ENCODE measurements at regions not wholly inside any gene's neighbourhood (a gene's known extent, or its start where the extent isn't known, plus 50 kb on each side); places are given as distances from the start of the nearest gene placed in this dataset.
A peak's percentile ranks its signal among the peaks of the same experiment; 100 is the strongest.

DNA sequence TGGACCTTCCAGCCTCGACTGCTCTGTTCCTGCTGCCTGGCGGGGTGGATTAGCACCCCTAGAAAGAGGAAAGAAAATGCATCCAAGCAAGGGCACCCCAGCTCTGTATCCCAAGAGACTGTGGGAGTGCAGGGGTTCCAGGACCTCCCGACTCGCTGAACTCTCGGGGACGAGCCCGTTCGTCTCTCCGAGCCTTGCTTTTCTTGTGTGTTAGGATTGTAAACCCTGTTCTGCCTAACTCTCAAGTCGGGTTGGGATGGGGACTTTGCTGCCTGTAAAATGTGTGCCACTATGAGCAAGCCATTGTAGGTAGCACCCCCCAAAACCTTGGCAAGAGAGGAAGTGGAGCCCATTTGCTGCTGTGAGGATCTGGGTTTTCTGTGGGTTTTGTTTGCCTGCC is 73.2 kb upstream of the VRK1 start:
- Histone ChIP-seq H3K4me2 (ENCODE audit: low read length) (no peak overlapping the region), H3F3A (ENCODE audit: control insufficient read depth, insufficient read depth) (no peaks in the 10 kb centered on the region), H3K4me1 (ENCODE audit: control insufficient read depth, low read length) (peaks cover 13% of the 10 kb centered on the region), H3K9me3 (ENCODE audit: control insufficient read depth, insufficient read depth, low read length) (no peaks in the 10 kb centered on the region), H4K20me1 (ENCODE audit: control insufficient read depth, insufficient read depth, low read depth, low read length) (no peaks in the 10 kb centered on the region), H3K79me2 (ENCODE audit: control insufficient read depth, low read length) (no peaks in the 10 kb centered on the region), H3K27ac (ENCODE audit: low read depth, low read length) (no peak overlapping the region), H3K36me3 (ENCODE audit: control insufficient read depth, low read length) (no peaks in the 10 kb centered on the region), H3K27me3 (ENCODE audit: control insufficient read depth, low read length) (0 out of 2 replicates have a peak, but pooled peaks cover 3% of the 10 kb centered on the region), H3K9me2 (replicated peaks; ENCODE audit: control insufficient read depth, low read length) (no peaks in the 10 kb centered on the region), H3K4me3 (ENCODE audit: low read length) (no peak overlapping the region)
- TF ChIP-seq EZH2phosphoT487 (IDR thresholded peaks at IDR 0.05; ENCODE audit: borderline replicate concordance, low read length): no peak
- TF ChIP-seq, protein P1, sequence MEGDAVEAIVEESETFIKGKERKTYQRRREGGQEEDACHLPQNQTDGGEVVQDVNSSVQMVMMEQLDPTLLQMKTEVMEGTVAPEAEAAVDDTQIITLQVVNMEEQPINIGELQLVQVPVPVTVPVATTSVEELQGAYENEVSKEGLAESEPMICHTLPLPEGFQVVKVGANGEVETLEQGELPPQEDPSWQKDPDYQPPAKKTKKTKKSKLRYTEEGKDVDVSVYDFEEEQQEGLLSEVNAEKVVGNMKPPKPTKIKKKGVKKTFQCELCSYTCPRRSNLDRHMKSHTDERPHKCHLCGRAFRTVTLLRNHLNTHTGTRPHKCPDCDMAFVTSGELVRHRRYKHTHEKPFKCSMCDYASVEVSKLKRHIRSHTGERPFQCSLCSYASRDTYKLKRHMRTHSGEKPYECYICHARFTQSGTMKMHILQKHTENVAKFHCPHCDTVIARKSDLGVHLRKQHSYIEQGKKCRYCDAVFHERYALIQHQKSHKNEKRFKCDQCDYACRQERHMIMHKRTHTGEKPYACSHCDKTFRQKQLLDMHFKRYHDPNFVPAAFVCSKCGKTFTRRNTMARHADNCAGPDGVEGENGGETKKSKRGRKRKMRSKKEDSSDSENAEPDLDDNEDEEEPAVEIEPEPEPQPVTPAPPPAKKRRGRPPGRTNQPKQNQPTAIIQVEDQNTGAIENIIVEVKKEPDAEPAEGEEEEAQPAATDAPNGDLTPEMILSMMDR (IDR thresholded peaks at IDR 0.05; ENCODE audit: low read depth, low read length, poor library complexity, severe bottlenecking): no peak

GRCh38 chr14:96725232-96725631 is 72.0 kb upstream of the VRK1 start:
- no peak overlapping the region for H3K4me3 ChIP-seq (ENCODE audit: low read length)
- no peak overlapping the region for H3K27ac ChIP-seq (ENCODE audit: low read depth, low read length)
- no peaks in the 10 kb centered on the region for H3F3A ChIP-seq (ENCODE audit: control insufficient read depth, insufficient read depth)
- H3K9me3 ChIP-seq (ENCODE audit: control insufficient read depth, insufficient read depth, low read length): no peaks in the 10 kb centered on the region
- H3K9me2 ChIP-seq (replicated peaks; ENCODE audit: control insufficient read depth, low read length): no peaks in the 10 kb centered on the region
- TF ChIP-seq, protein P1 (IDR thresholded peaks at IDR 0.05; ENCODE audit: low read depth, low read length, poor library complexity, severe bottlenecking): no peak
- TF ChIP-seq EZH2phosphoT487 (IDR thresholded peaks at IDR 0.05; ENCODE audit: borderline replicate concordance, low read length): no peak
- H3K79me2 ChIP-seq (ENCODE audit: control insufficient read depth, low read length): no peaks in the 10 kb centered on the region
- no peaks in the 10 kb centered on the region for H3K36me3 ChIP-seq (ENCODE audit: control insufficient read depth, low read length)
- 0 out of 2 replicates have a peak, but pooled peaks cover 5% of the 10 kb centered on the region for H3K27me3 ChIP-seq (ENCODE audit: control insufficient read depth, low read length)
- H4K20me1 ChIP-seq (ENCODE audit: control insufficient read depth, insufficient read depth, low read depth, low read length): no peaks in the 10 kb centered on the region
- H3K4me1 ChIP-seq (ENCODE audit: control insufficient read depth, low read length): peaks cover 13% of the 10 kb centered on the region
- no peak overlapping the region for H3K4me2 ChIP-seq (ENCODE audit: low read length)

GRCh38 chr14:96727073-96727472 is 70.1 kb upstream of the VRK1 start:
- H3K27me3 ChIP-seq (ENCODE audit: control insufficient read depth, low read length): 0 out of 2 replicates have a peak, but pooled peaks cover 5% of the 10 kb centered on the region
- no peaks in the 10 kb centered on the region for H3F3A ChIP-seq (ENCODE audit: control insufficient read depth, insufficient read depth)
- H3K4me2 ChIP-seq (ENCODE audit: low read length): peak overlapping the region; percentile 42
- H3K9me2 ChIP-seq (replicated peaks; ENCODE audit: control insufficient read depth, low read length): no peaks in the 10 kb centered on the region
- H3K27ac ChIP-seq (ENCODE audit: low read depth, low read length): no peak overlapping the region
- no peaks in the 10 kb centered on the region for H3K9me3 ChIP-seq (ENCODE audit: control insufficient read depth, insufficient read depth, low read length)
- H3K36me3 ChIP-seq (ENCODE audit: control insufficient read depth, low read length): no peaks in the 10 kb centered on the region
- no peak overlapping the region for H3K4me3 ChIP-seq (ENCODE audit: low read length)
- TF ChIP-seq, protein P1 (IDR thresholded peaks at IDR 0.05; ENCODE audit: low read depth, low read length, poor library complexity, severe bottlenecking): no peak
- no peak for TF ChIP-seq EZH2phosphoT487 (IDR thresholded peaks at IDR 0.05; ENCODE audit: borderline replicate concordance, low read length)
- H4K20me1 ChIP-seq (ENCODE audit: control insufficient read depth, insufficient read depth, low read depth, low read length): no peaks in the 10 kb centered on the region
- peaks cover 13% of the 10 kb centered on the region for H3K4me1 ChIP-seq (ENCODE audit: control insufficient read depth, low read length)
- H3K79me2 ChIP-seq (ENCODE audit: control insufficient read depth, low read length): no peaks in the 10 kb centered on the region
